GM12891 (cell line): ENCODE measurements at regions not wholly inside any gene's neighbourhood (a gene's known extent, or its start where the extent isn't known, plus 50 kb on each side); places are given as distances from the start of the nearest gene placed in this dataset.
A peak's percentile ranks its signal among the peaks of the same experiment; 100 is the strongest.

Experiments
- DNase-seq: peaks from one replicate; pipeline ENCODE4 v3.0.0; 2011; ENCODE audit warnings: low spot score; ENCODE audit not compliant: insufficient read length
- FAIRE-seq: peaks from 2 replicates; lab custom pipeline; 2011; peaks lifted over from hg19 to GRCh38; lab: Jason Lieb, UNC
- PAX5 ChIP-seq: IDR thresholded peaks from 2 replicates; pipeline ENCODE4 v1.6.1; 2011; ENCODE audit warnings: low read length, moderate library complexity, mild to moderate bottlenecking; ENCODE audit not compliant: insufficient read depth, severe bottlenecking
- POLR2A ChIP-seq: IDR thresholded peaks from 2 replicates; pipeline ENCODE4 v1.6.1; 2011; ENCODE audit warnings: low read depth, low read length, control low read depth
- POLR2AphosphoS5 ChIP-seq: IDR thresholded peaks from 2 replicates; pipeline ENCODE4 v1.6.1; 2011; ENCODE audit warnings: low read depth, low read length, control low read depth
- POU2F2 ChIP-seq: IDR thresholded peaks from 2 replicates; pipeline ENCODE4 v1.6.1; 2011; ENCODE audit warnings: low read depth, mild to moderate bottlenecking, control low read depth, low read length, moderate library complexity
- SPI1 ChIP-seq: IDR thresholded peaks from 2 replicates; pipeline ENCODE4 v1.6.1; 2011; ENCODE audit warnings: low read depth, low read length, control low read depth
- TAF1 ChIP-seq: IDR thresholded peaks from 2 replicates; pipeline ENCODE4 v1.6.1; 2011; ENCODE audit warnings: low read depth, low read length, control low read depth

- no peak for FAIRE-seq
- no peak for DNase-seq
- TF ChIP-seq POLR2AphosphoS5 (no peak), POLR2A (no peak), POU2F2 (no peak), SPI1 (no peak), PAX5 (no peak), TAF1 (no peak)
These were observed 108.2 kb upstream of the ACTRT2 start for GRCh38 chr1:2913091-2913490.

GRCh38 chr1:2914702-2915101, 106.6 kb upstream of the ACTRT2 start:
- TF ChIP-seq POLR2A (no peak), SPI1 (no peak), POU2F2 (no peak), PAX5 (no peak), POLR2AphosphoS5 (no peak), TAF1 (no peak)
- no peak for FAIRE-seq
- DNase-seq, result no peak

- TF ChIP-seq POLR2AphosphoS5, result no peak
- TF ChIP-seq TAF1, result no peak
- TF ChIP-seq POU2F2, result no peak
- no peak for TF ChIP-seq POLR2A
- no peak for TF ChIP-seq SPI1
- no peak for TF ChIP-seq PAX5
- FAIRE-seq, result no peak
These were observed 105.1 kb upstream of the ACTRT2 start for GRCh38 chr1:2916153-2916552.

GRCh38 chr1:2916706-2917105, 104.6 kb upstream of the ACTRT2 start:
- TF ChIP-seq SPI1 (no peak), TAF1 (no peak), POU2F2 (no peak), POLR2A (no peak), PAX5 (no peak), POLR2AphosphoS5 (no peak)
- no peak for FAIRE-seq
- DNase-seq, result no peak

More at GRCh38 chr1:2916153-2916552, 105.1 kb upstream of the ACTRT2 start:
- no peak for DNase-seq

GRCh38 chr1:2917284-2917683, 104.0 kb upstream of the ACTRT2 start:
- DNase-seq, result no peak
- TF ChIP-seq POU2F2 (no peak), POLR2A (no peak), POLR2AphosphoS5 (no peak), PAX5 (no peak), TAF1 (no peak), SPI1 (no peak)
- no peak for FAIRE-seq

- no peak for FAIRE-seq
- no peak for DNase-seq
- TF ChIP-seq PAX5, result no peak
- TF ChIP-seq TAF1, result no peak
- no peak for TF ChIP-seq POU2F2
- TF ChIP-seq POLR2A, result no peak
- TF ChIP-seq SPI1, result no peak
- TF ChIP-seq POLR2AphosphoS5, result no peak
These were observed 102.8 kb upstream of the ACTRT2 start for GRCh38 chr1:2918441-2918840.

GRCh38 chr1:2919841-2920240, 101.4 kb upstream of the ACTRT2 start:
- FAIRE-seq (no peak), DNase-seq (no peak)
- TF ChIP-seq SPI1 (no peak), POLR2AphosphoS5 (no peak), PAX5 (no peak), POU2F2 (no peak), POLR2A (no peak), TAF1 (no peak)

GRCh38 chr1:2920421-2921015, 100.7 kb upstream of the ACTRT2 start:
- DNase-seq, result no peak
- no peak for TF ChIP-seq TAF1
- TF ChIP-seq PAX5, result no peak
- no peak for TF ChIP-seq POLR2A
- FAIRE-seq, result no peak

GRCh38 chr1:2921970-2922686, 99.1 kb upstream of the ACTRT2 start:
- FAIRE-seq, result no peak

GRCh38 chr1:2923351-2923750, 97.9 kb upstream of the ACTRT2 start:
- DNase-seq (no peak), FAIRE-seq (no peak)
- TF ChIP-seq TAF1, result no peak
- no peak for TF ChIP-seq POLR2AphosphoS5
- TF ChIP-seq POLR2A, result no peak
- TF ChIP-seq SPI1, result no peak
- TF ChIP-seq POU2F2, result no peak
- no peak for TF ChIP-seq PAX5

More at GRCh38 chr1:2921970-2922686, 99.1 kb upstream of the ACTRT2 start:
- TF ChIP-seq TAF1, result no peak
- no peak for TF ChIP-seq POLR2A
- no peak for TF ChIP-seq POLR2AphosphoS5
- no peak for TF ChIP-seq SPI1
- TF ChIP-seq POU2F2, result no peak
- TF ChIP-seq PAX5, result no peak
- peak; percentile 69 for DNase-seq
